ENCODE measurements at regions not wholly inside any gene's neighbourhood (a gene's known extent, or its start where the extent isn't known, plus 50 kb on each side); places are given as distances from the start of the nearest gene placed in this dataset.

GRCh38 chr1:228918335-228918734 is 183.1 kb downstream of the RHOU start (continued):
- TF ChIP-seq LCORL (IDR thresholded peaks at IDR 0.05) (no peak), LCORL (CRISPR knock-in tag; IDR thresholded peaks at IDR 0.05) (peak; percentile 59), NR2F2 (IDR thresholded peaks at IDR 0.05; ENCODE audit: borderline replicate concordance, low read depth) (peak; percentile 83), HDAC1 (CRISPR knock-in tag; IDR thresholded peaks at IDR 0.05) (peak; percentile 58), ZNF891 (CRISPR knock-in tag; IDR thresholded peaks at IDR 0.05) (peak; percentile 48; the same call in 1 of the 2 replicates), ZMYM4 (CRISPR knock-in tag; IDR thresholded peaks at IDR 0.05) (peak; percentile 78), MAX (IDR thresholded peaks at IDR 0.05) (peak; percentile 63), RARA (CRISPR knock-in tag; IDR thresholded peaks at IDR 0.05) (peak; percentile 48; the same call in 1 of the 2 replicates), TFDP1 (CRISPR knock-in tag; IDR thresholded peaks at IDR 0.05; ENCODE audit: borderline replicate concordance) (peak; percentile 34; the same call in 1 of the 2 replicates), HNF4A (CRISPR knock-in tag; IDR thresholded peaks at IDR 0.05) (peak; percentile 58; the same call in 1 of the 2 replicates), POGZ (CRISPR knock-in tag; IDR thresholded peaks at IDR 0.05) (peak; percentile 33; the same call in 1 of the 2 replicates), SMC3 (IDR thresholded peaks at IDR 0.05; ENCODE audit: low read length) (peak; percentile 21; the same call in 1 of the 2 replicates), ZNF431 (CRISPR knock-in tag; IDR thresholded peaks at IDR 0.05; ENCODE audit: borderline replicate concordance, low read depth) (peak; percentile 82; the same call in 1 of the 2 replicates), ZNF788 (CRISPR knock-in tag; IDR thresholded peaks at IDR 0.05; ENCODE audit: borderline replicate concordance) (no peak; the same call in 1 of the 2 replicates), MEF2D (CRISPR knock-in tag; IDR thresholded peaks at IDR 0.05) (0 out of 2 replicates have a peak, but pooled peaks have one; percentile 25), FOXA3 (CRISPR knock-in tag; IDR thresholded peaks at IDR 0.05) (peak; percentile 44; the same call in 1 of the 2 replicates), PRPF4 (IDR thresholded peaks at IDR 0.05; ENCODE audit: low read depth, low read length, poor library complexity, severe bottlenecking) (no peak), RXRA (CRISPR knock-in tag; IDR thresholded peaks at IDR 0.05) (peak; percentile 23; the same call in 1 of the 2 replicates), MEIS2 (CRISPR knock-in tag; IDR thresholded peaks at IDR 0.05) (peak; percentile 88), CREB3 (CRISPR knock-in tag; IDR thresholded peaks at IDR 0.05) (no peak), ZNF737 (CRISPR knock-in tag; IDR thresholded peaks at IDR 0.05; ENCODE audit: borderline replicate concordance) (no peak), NR2F1 (CRISPR knock-in tag; IDR thresholded peaks at IDR 0.05) (peak; percentile 75 to 85; a peak in 3 of 4 replicates), ARID5B (CRISPR knock-in tag; IDR thresholded peaks at IDR 0.05) (peak; percentile 56), ZNF292 (CRISPR knock-in tag; IDR thresholded peaks at IDR 0.05; ENCODE audit: borderline replicate concordance, low read depth) (peak; percentile 71; the same call in 1 of the 2 replicates)

Measured in HepG2 (cell line).